ENCODE measurements at regions not wholly inside any gene's neighbourhood (a gene's known extent, or its start where the extent isn't known, plus 50 kb on each side); places are given as distances from the start of the nearest gene placed in this dataset.

- TF ChIP-seq, protein P1, sequence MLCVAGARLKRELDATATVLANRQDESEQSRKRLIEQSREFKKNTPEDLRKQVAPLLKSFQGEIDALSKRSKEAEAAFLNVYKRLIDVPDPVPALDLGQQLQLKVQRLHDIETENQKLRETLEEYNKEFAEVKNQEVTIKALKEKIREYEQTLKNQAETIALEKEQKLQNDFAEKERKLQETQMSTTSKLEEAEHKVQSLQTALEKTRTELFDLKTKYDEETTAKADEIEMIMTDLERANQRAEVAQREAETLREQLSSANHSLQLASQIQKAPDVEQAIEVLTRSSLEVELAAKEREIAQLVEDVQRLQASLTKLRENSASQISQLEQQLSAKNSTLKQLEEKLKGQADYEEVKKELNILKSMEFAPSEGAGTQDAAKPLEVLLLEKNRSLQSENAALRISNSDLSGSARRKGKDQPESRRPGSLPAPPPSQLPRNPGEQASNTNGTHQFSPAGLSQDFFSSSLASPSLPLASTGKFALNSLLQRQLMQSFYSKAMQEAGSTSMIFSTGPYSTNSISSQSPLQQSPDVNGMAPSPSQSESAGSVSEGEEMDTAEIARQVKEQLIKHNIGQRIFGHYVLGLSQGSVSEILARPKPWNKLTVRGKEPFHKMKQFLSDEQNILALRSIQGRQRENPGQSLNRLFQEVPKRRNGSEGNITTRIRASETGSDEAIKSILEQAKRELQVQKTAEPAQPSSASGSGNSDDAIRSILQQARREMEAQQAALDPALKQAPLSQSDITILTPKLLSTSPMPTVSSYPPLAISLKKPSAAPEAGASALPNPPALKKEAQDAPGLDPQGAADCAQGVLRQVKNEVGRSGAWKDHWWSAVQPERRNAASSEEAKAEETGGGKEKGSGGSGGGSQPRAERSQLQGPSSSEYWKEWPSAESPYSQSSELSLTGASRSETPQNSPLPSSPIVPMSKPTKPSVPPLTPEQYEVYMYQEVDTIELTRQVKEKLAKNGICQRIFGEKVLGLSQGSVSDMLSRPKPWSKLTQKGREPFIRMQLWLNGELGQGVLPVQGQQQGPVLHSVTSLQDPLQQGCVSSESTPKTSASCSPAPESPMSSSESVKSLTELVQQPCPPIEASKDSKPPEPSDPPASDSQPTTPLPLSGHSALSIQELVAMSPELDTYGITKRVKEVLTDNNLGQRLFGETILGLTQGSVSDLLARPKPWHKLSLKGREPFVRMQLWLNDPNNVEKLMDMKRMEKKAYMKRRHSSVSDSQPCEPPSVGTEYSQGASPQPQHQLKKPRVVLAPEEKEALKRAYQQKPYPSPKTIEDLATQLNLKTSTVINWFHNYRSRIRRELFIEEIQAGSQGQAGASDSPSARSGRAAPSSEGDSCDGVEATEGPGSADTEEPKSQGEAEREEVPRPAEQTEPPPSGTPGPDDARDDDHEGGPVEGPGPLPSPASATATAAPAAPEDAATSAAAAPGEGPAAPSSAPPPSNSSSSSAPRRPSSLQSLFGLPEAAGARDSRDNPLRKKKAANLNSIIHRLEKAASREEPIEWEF (IDR thresholded peaks at IDR 0.05; ENCODE audit: insufficient replicate concordance, low read depth, low read length) = peak; percentile 69
- TF ChIP-seq HDAC6 (IDR thresholded peaks at IDR 0.05; ENCODE audit: unreplicated experiment) (no peak), IKZF1 (conservative IDR thresholded peaks at IDR 0.05) (peak; percentile 97), BACH1 (IDR thresholded peaks at IDR 0.05; ENCODE audit: borderline replicate concordance) (peak; percentile 82; the same call in 1 of the 2 replicates), CREB1 (IDR thresholded peaks at IDR 0.05; ENCODE audit: low read depth) (peak; percentile 35), IKZF2 (IDR thresholded peaks at IDR 0.05) (peak; percentile 98), MAX (IDR thresholded peaks at IDR 0.05; ENCODE audit: low read depth, low read length) (peak; percentile 79; the same call in 1 of the 2 replicates), DPF2 (IDR thresholded peaks at IDR 0.05) (peak; percentile 76), SREBF2 (IDR thresholded peaks at IDR 0.05; ENCODE audit: low read length) (no peak), CEBPZ (IDR thresholded peaks at IDR 0.05; ENCODE audit: low read depth, low read length) (no peak), ZNF384 (IDR thresholded peaks at IDR 0.05; ENCODE audit: borderline replicate concordance, low read depth, low read length) (peak; percentile 75), TCF12 (IDR thresholded peaks at IDR 0.05; ENCODE audit: low read depth, low read length) (peak; percentile 86), STAT3 (IDR thresholded peaks at IDR 0.05; ENCODE audit: low read depth, low read length) (peak; percentile 97; the same call in 1 of the 2 replicates)
- TF ChIP-seq, protein P2, sequence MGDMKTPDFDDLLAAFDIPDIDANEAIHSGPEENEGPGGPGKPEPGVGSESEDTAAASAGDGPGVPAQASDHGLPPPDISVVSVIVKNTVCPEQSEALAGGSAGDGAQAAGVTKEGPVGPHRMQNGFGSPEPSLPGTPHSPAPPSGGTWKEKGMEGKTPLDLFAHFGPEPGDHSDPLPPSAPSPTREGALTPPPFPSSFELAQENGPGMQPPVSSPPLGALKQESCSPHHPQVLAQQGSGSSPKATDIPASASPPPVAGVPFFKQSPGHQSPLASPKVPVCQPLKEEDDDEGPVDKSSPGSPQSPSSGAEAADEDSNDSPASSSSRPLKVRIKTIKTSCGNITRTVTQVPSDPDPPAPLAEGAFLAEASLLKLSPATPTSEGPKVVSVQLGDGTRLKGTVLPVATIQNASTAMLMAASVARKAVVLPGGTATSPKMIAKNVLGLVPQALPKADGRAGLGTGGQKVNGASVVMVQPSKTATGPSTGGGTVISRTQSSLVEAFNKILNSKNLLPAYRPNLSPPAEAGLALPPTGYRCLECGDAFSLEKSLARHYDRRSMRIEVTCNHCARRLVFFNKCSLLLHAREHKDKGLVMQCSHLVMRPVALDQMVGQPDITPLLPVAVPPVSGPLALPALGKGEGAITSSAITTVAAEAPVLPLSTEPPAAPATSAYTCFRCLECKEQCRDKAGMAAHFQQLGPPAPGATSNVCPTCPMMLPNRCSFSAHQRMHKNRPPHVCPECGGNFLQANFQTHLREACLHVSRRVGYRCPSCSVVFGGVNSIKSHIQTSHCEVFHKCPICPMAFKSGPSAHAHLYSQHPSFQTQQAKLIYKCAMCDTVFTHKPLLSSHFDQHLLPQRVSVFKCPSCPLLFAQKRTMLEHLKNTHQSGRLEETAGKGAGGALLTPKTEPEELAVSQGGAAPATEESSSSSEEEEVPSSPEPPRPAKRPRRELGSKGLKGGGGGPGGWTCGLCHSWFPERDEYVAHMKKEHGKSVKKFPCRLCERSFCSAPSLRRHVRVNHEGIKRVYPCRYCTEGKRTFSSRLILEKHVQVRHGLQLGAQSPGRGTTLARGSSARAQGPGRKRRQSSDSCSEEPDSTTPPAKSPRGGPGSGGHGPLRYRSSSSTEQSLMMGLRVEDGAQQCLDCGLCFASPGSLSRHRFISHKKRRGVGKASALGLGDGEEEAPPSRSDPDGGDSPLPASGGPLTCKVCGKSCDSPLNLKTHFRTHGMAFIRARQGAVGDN (IDR thresholded peaks at IDR 0.05) = peak; percentile 64
- TF ChIP-seq, protein P3, sequence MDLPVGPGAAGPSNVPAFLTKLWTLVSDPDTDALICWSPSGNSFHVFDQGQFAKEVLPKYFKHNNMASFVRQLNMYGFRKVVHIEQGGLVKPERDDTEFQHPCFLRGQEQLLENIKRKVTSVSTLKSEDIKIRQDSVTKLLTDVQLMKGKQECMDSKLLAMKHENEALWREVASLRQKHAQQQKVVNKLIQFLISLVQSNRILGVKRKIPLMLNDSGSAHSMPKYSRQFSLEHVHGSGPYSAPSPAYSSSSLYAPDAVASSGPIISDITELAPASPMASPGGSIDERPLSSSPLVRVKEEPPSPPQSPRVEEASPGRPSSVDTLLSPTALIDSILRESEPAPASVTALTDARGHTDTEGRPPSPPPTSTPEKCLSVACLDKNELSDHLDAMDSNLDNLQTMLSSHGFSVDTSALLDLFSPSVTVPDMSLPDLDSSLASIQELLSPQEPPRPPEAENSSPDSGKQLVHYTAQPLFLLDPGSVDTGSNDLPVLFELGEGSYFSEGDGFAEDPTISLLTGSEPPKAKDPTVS (IDR thresholded peaks at IDR 0.05; ENCODE audit: low read depth, low read length) = 0 out of 2 replicates have a peak, but pooled peaks have one; percentile 19
Observed at GRCh38 chr12:4118017-4118510, 155.5 kb upstream of the CCND2 start (continued).
